ENCODE measurements at regions not wholly inside any gene's neighbourhood (a gene's known extent, or its start where the extent isn't known, plus 50 kb on each side); places are given as distances from the start of the nearest gene placed in this dataset.

DNA sequence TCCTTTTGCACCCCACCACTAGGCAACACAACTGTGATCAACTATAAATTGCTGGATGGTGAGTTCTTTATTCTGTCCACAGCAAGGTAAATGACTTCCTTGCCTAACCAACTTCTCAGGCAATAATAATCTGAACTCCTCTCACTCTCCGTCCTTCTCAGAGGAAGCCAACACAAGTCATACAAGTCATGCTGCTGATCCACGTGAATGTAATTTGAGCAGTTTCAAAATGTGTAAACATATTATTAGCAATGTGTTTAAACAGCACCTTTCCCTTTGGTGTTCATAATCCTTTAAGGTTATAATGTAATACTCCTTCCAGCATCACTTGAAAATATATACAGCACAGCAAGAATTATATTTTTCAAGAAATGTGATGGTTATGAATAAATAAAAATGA lies 127.9 kb downstream of the QRSL1 start:
- H3K9me2 ChIP-seq (ENCODE audit: insufficient read depth): 0 out of 2 replicates have a peak, but pooled peaks cover 3% of the 10 kb centered on the region
- no peak overlapping the region for H3K4me2 ChIP-seq
- Mint-ChIP-seq H3K27ac (no peak overlapping the region), H3K4me1 (peaks cover 6% of the 10 kb centered on the region), H3K27me3 (ENCODE audit: insufficient read depth, low read depth, poor library complexity) (peaks cover 2% of the 10 kb centered on the region), H3K4me3 (no peak overlapping the region), H3K36me3 (ENCODE audit: low read depth) (peaks cover 14% of the 10 kb centered on the region), H3K9me3 (peaks cover 23% of the 10 kb centered on the region)
- H3K27ac ChIP-seq (ENCODE audit: low read depth): no peak overlapping the region
- no peaks in the 10 kb centered on the region for H3F3A ChIP-seq (replicated peaks; ENCODE audit: low read depth)
- 0 out of 2 replicates have a peak, but pooled peaks cover 8% of the 10 kb centered on the region for H3K36me3 ChIP-seq (ENCODE audit: insufficient read depth)
- ATAC-seq: no peak
- H4K20me1 ChIP-seq (replicated peaks; ENCODE audit: insufficient read depth): no peaks in the 10 kb centered on the region
- no peaks in the 10 kb centered on the region for H3K27me3 ChIP-seq (ENCODE audit: insufficient read depth)
- no peaks in the 10 kb centered on the region for H3K79me2 ChIP-seq (replicated peaks; ENCODE audit: insufficient read depth)
- TF ChIP-seq, protein P1, sequence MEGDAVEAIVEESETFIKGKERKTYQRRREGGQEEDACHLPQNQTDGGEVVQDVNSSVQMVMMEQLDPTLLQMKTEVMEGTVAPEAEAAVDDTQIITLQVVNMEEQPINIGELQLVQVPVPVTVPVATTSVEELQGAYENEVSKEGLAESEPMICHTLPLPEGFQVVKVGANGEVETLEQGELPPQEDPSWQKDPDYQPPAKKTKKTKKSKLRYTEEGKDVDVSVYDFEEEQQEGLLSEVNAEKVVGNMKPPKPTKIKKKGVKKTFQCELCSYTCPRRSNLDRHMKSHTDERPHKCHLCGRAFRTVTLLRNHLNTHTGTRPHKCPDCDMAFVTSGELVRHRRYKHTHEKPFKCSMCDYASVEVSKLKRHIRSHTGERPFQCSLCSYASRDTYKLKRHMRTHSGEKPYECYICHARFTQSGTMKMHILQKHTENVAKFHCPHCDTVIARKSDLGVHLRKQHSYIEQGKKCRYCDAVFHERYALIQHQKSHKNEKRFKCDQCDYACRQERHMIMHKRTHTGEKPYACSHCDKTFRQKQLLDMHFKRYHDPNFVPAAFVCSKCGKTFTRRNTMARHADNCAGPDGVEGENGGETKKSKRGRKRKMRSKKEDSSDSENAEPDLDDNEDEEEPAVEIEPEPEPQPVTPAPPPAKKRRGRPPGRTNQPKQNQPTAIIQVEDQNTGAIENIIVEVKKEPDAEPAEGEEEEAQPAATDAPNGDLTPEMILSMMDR (conservative IDR thresholded peaks at IDR 0.05; ENCODE audit: low read depth in 2 of 2): no peak
- TF ChIP-seq STAT1 (IDR thresholded peaks at IDR 0.05; ENCODE audit: unreplicated experiment): no peak
- TF ChIP-seq ZNF331 (CRISPR knock-in tag; IDR thresholded peaks at IDR 0.05; ENCODE audit: low read depth): no peak
- TF ChIP-seq POLR2AphosphoS5 (IDR thresholded peaks at IDR 0.05; ENCODE audit: low read depth): no peak
- H2AFZ ChIP-seq: no peak overlapping the region
- H3K4me3 ChIP-seq: no peak overlapping the region
- no peak for DNase-seq (ENCODE audit: low spot score)
- H3K4me1 ChIP-seq (ENCODE audit: insufficient read depth): no peaks in the 10 kb centered on the region; the same call in 1 of the 2 replicates

DNA sequence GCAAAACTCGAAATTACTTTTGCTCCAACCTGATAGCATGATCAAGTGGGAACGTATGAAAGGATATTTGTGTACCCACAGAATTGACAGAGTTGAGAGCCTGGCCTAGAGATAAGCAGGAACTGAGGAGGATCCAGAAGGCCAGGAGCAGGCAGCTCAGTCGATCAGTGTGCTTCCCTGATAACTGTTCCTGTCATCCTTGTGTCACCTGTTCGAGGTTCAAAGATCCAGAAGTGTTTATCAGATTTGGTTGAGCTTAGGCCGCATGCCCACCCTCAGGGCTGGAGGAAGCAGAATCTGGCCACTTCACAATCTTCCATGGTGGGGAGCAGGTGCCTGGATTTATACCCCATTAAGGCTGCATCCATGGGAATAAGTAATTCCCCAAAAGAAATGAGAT lies 124.8 kb downstream of the QRSL1 start:
- DNase-seq (ENCODE audit: low spot score) (no peak), ATAC-seq (no peak)
- TF ChIP-seq, protein P2, sequence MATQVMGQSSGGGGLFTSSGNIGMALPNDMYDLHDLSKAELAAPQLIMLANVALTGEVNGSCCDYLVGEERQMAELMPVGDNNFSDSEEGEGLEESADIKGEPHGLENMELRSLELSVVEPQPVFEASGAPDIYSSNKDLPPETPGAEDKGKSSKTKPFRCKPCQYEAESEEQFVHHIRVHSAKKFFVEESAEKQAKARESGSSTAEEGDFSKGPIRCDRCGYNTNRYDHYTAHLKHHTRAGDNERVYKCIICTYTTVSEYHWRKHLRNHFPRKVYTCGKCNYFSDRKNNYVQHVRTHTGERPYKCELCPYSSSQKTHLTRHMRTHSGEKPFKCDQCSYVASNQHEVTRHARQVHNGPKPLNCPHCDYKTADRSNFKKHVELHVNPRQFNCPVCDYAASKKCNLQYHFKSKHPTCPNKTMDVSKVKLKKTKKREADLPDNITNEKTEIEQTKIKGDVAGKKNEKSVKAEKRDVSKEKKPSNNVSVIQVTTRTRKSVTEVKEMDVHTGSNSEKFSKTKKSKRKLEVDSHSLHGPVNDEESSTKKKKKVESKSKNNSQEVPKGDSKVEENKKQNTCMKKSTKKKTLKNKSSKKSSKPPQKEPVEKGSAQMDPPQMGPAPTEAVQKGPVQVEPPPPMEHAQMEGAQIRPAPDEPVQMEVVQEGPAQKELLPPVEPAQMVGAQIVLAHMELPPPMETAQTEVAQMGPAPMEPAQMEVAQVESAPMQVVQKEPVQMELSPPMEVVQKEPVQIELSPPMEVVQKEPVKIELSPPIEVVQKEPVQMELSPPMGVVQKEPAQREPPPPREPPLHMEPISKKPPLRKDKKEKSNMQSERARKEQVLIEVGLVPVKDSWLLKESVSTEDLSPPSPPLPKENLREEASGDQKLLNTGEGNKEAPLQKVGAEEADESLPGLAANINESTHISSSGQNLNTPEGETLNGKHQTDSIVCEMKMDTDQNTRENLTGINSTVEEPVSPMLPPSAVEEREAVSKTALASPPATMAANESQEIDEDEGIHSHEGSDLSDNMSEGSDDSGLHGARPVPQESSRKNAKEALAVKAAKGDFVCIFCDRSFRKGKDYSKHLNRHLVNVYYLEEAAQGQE (IDR thresholded peaks at IDR 0.05; ENCODE audit: unreplicated experiment): no peak
- TF ChIP-seq, protein P1 (conservative IDR thresholded peaks at IDR 0.05; ENCODE audit: low read depth in 2 of 2): no peak
- TF ChIP-seq ZNF114 (CRISPR knock-in tag; IDR thresholded peaks at IDR 0.05): no peak
- no peak for TF ChIP-seq POLR2AphosphoS5 (IDR thresholded peaks at IDR 0.05; ENCODE audit: low read depth)
- TF ChIP-seq ZNF331 (CRISPR knock-in tag; IDR thresholded peaks at IDR 0.05; ENCODE audit: low read depth): no peak
- TF ChIP-seq JUNB (IDR thresholded peaks at IDR 0.05; ENCODE audit: unreplicated experiment): no peak
- TF ChIP-seq, protein P3, sequence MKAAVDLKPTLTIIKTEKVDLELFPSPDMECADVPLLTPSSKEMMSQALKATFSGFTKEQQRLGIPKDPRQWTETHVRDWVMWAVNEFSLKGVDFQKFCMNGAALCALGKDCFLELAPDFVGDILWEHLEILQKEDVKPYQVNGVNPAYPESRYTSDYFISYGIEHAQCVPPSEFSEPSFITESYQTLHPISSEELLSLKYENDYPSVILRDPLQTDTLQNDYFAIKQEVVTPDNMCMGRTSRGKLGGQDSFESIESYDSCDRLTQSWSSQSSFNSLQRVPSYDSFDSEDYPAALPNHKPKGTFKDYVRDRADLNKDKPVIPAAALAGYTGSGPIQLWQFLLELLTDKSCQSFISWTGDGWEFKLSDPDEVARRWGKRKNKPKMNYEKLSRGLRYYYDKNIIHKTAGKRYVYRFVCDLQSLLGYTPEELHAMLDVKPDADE (IDR thresholded peaks at IDR 0.05): no peak
- TF ChIP-seq CREB1 (CRISPR knock-in tag; IDR thresholded peaks at IDR 0.05; ENCODE audit: low read depth): no peak
- no peak for TF ChIP-seq EZH2phosphoT487 (IDR thresholded peaks at IDR 0.05; ENCODE audit: unreplicated experiment)
- no peak for TF ChIP-seq EZH2 (IDR thresholded peaks at IDR 0.05; ENCODE audit: low read depth, unreplicated experiment)
- no peak for TF ChIP-seq NANOG (IDR thresholded peaks at IDR 0.05; ENCODE audit: borderline replicate concordance)
- no peak for TF ChIP-seq STAT1 (IDR thresholded peaks at IDR 0.05; ENCODE audit: unreplicated experiment)
- Histone ChIP-seq H3K27me3 (ENCODE audit: insufficient read depth) (no peaks in the 10 kb centered on the region), H4K20me1 (replicated peaks; ENCODE audit: insufficient read depth) (no peaks in the 10 kb centered on the region), H3K27ac (ENCODE audit: low read depth) (no peak overlapping the region), H3K4me3 (no peak overlapping the region), H2AFZ (peak overlapping the region; percentile 24; the same call in 1 of the 2 replicates), H3K4me2 (no peak overlapping the region), H3K79me2 (replicated peaks; ENCODE audit: insufficient read depth) (no peaks in the 10 kb centered on the region), H3K36me3 (ENCODE audit: insufficient read depth) (0 out of 2 replicates have a peak, but pooled peaks cover 5% of the 10 kb centered on the region), H3K9me2 (ENCODE audit: insufficient read depth) (no peaks in the 10 kb centered on the region), H3K4me1 (ENCODE audit: insufficient read depth) (peaks cover 17% of the 10 kb centered on the region), H3F3A (replicated peaks; ENCODE audit: low read depth) (no peaks in the 10 kb centered on the region)
- Mint-ChIP-seq H3K36me3 (ENCODE audit: low read depth) (0 out of 3 replicates have a peak, but pooled peaks cover 4% of the 10 kb centered on the region), H3K9me3 (peaks cover 6% of the 10 kb centered on the region; the same call in 2 of the 3 replicates), H3K4me1 (peaks cover 24% of the 10 kb centered on the region), H3K27ac (no peak overlapping the region), H3K27me3 (ENCODE audit: insufficient read depth, low read depth, poor library complexity) (peaks cover 3% of the 10 kb centered on the region), H3K4me3 (no peak overlapping the region)

All from GM23338 (cell line).